ENCODE measurements at regions not wholly inside any gene's neighbourhood (a gene's known extent, or its start where the extent isn't known, plus 50 kb on each side); places are given as distances from the start of the nearest gene placed in this dataset.

DNA sequence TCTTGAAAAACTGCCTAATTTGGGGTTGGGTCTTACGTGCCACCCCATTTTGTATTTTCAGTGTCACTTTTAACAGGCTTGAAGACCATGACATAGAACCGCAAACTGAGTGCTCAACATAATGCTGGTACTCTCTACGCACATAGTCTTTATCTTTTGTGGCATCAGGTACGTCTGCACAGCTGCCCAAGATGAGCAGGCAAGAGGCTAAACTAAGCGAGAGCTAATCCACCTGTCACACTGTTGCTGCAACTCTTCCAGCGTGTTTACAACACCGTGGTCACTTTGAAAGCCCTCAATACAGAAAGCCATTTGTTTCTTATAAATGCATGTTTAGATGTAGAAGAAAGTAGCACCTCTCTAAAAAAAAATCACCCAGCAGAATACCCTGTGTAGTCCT, 270.0 kb upstream of the TCF4 start:
- CTCF ChIA-PET (ENCODE audit: partially characterized antibody): interaction anchor here (1.0 kb wide), 2 partner anchors 23 to 127 kb away, joined by 3 read pairs; no protein-coding TSS in a partner anchor
- Histone ChIP-seq H2BK12ac (ENCODE audit: low read depth, low read length) (peak overlapping the region; percentile 82), H4K5ac (ENCODE audit: insufficient read length, low read depth, low read length) (no peak overlapping the region), H3K14ac (ENCODE audit: insufficient read length) (no peak overlapping the region), H2AFZ (ENCODE audit: low read length) (no peak overlapping the region), H4K20me1 (replicated peaks in 1 of 2; ENCODE audit: control insufficient read depth in 1 of 2, insufficient read depth in 2 of 2, low read length in 2 of 2) (no peaks in the 10 kb centered on the region), H3K18ac (ENCODE audit: extremely low read depth, low read length) (0 out of 2 replicates have a peak overlapping the region, but pooled peaks have one; percentile 39), H2BK15ac (ENCODE audit: low read length) (peak overlapping the region; percentile 76; the same call in 1 of the 2 replicates), H4K91ac (replicated peaks; ENCODE audit: insufficient read length, low read length) (no peak overlapping the region), H3K23ac (ENCODE audit: insufficient read length) (no peak overlapping the region), H2AK5ac (ENCODE audit: low read depth, low read length) (peak overlapping the region; percentile 72; the same call in 1 of the 2 replicates), H3K4me3 (ENCODE audit: extremely low read depth in 1 of 4, insufficient read depth in 2 of 4, low read depth in 3 of 4, low read length in 4 of 4) (no peak overlapping the region), H3K79me1 (ENCODE audit: low read depth, low read length) (no peaks in the 10 kb centered on the region), H3K79me2 (ENCODE audit: control insufficient read depth in 1 of 2, insufficient read depth in 2 of 2, low read length in 2 of 2) (no peaks in the 10 kb centered on the region), H3K9me3 (ENCODE audit: insufficient read depth in 2 of 2, low read depth in 1 of 2, low read length in 1 of 2) (no peaks in the 10 kb centered on the region), H3K4me1 (replicated peaks in 1 of 4; ENCODE audit: control insufficient read depth in 3 of 4, insufficient read depth in 4 of 4, low read length in 3 of 4) (peaks cover under 1 to 9% (median 5%) of the 10 kb centered on the region in 4 experiments; a peak in 5 of 7 replicates), H3K27me3 (replicated peaks in 1 of 4; ENCODE audit: control insufficient read depth in 3 of 4, extremely low read depth in 1 of 4, insufficient read depth in 3 of 4, low read length in 3 of 4) (no peaks in the 10 kb centered on the region), H3K27ac (ENCODE audit: low read depth, low read length) (no peak overlapping the region), H2BK20ac (ENCODE audit: low read length) (peak overlapping the region; percentile 76; the same call in 1 of the 2 replicates), H3K36me3 (ENCODE audit: control insufficient read depth in 2 of 4, insufficient read depth in 4 of 4, low read length in 3 of 4) (no peaks in the 10 kb centered on the region), H3K9ac (replicated peaks in 1 of 4; ENCODE audit: extremely low read depth in 1 of 4, low read depth in 3 of 4, low read length in 3 of 4) (no peak overlapping the region), H3K4ac (replicated peaks; ENCODE audit: insufficient read length, low read depth, low read length) (no peak overlapping the region), H3K56ac (replicated peaks; ENCODE audit: insufficient read length, low read depth, low read length) (no peak overlapping the region), H2BK5ac (ENCODE audit: low read depth, low read length) (no peak overlapping the region), H2BK120ac (replicated peaks; ENCODE audit: low read depth, low read length) (no peak overlapping the region), H3K4me2 (ENCODE audit: insufficient read depth in 1 of 2, low read depth in 2 of 2, low read length in 2 of 2) (no peak overlapping the region), H4K8ac (ENCODE audit: extremely low read depth, insufficient read depth, low read length) (no peak overlapping the region), H3K23me2 (ENCODE audit: low read depth, low read length) (no peaks in the 10 kb centered on the region; the same call in 1 of the 2 replicates)
- WGBS, 2 experiments (ENCODE audit: extremely low coverage in 1 of 2, insufficient coverage in 1 of 2, insufficient read length in 1 of 2, insufficient replicate concordance in 2 of 2, low coverage in 1 of 2, low lambda C conversion rate in 2 of 2, missing lambda C conversion rate in 1 of 2): 94% methylated on average over 7 of the region's 7 CpGs; no CpG with 5 or more reads in 1 of the 2 experiments
- POLR2A ChIA-PET (ENCODE audit: partially characterized antibody): no interaction called here
- FAIRE-seq (no peak), DNase-seq (ENCODE audit: low read depth in 1 of 2, low spot score in 2 of 2) (no peak)
- no peak for TF ChIP-seq SAP30 (IDR thresholded peaks at IDR 0.05; ENCODE audit: insufficient read depth, insufficient replicate concordance, low read length)
- TF ChIP-seq RAD21 (IDR thresholded peaks at IDR 0.05 in 1 of 2, conservative IDR thresholded peaks at IDR 0.05 in 1 of 2; ENCODE audit: low read depth in 2 of 2, low read length in 2 of 2): no peak
- TF ChIP-seq RNF2 (IDR thresholded peaks at IDR 0.05; ENCODE audit: borderline replicate concordance, low read depth, low read length, missing control alignments, poor library complexity, severe bottlenecking): no peak
- no peak for TF ChIP-seq SIX5 (IDR thresholded peaks at IDR 0.05; ENCODE audit: low read depth, low read length)
- TF ChIP-seq RXRA (IDR thresholded peaks at IDR 0.05; ENCODE audit: insufficient read depth, low read depth, low read length): no peak
- TF ChIP-seq FOSL1 (IDR thresholded peaks at IDR 0.05; ENCODE audit: insufficient read depth, low read depth, low read length): no peak
- TF ChIP-seq, protein P1, sequence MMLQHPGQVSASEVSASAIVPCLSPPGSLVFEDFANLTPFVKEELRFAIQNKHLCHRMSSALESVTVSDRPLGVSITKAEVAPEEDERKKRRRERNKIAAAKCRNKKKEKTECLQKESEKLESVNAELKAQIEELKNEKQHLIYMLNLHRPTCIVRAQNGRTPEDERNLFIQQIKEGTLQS (IDR thresholded peaks at IDR 0.05; ENCODE audit: insufficient read depth, low read depth, low read length): no peak
- TF ChIP-seq ZNF274 (IDR thresholded peaks at IDR 0.05; ENCODE audit: borderline replicate concordance, extremely low read depth, low read length): no peak
- no peak for TF ChIP-seq SRF (IDR thresholded peaks at IDR 0.05; ENCODE audit: low read depth, low read length)

All from H1 (cell line).